GM19467 (cell line): ENCODE measurements at regions not wholly inside any gene's neighbourhood (a gene's known extent, or its start where the extent isn't known, plus 50 kb on each side); places are given as distances from the start of the nearest gene placed in this dataset.

Experiments used
- ATAC-seq: cut with Tn5 transposase; IDR thresholded peaks from one replicate; pipeline ENCODE4 v1.9.1; 2021; ENCODE audit warnings: mild to moderate bottlenecking, moderate library complexity; ENCODE audit not compliant: unreplicated experiment

DNA sequence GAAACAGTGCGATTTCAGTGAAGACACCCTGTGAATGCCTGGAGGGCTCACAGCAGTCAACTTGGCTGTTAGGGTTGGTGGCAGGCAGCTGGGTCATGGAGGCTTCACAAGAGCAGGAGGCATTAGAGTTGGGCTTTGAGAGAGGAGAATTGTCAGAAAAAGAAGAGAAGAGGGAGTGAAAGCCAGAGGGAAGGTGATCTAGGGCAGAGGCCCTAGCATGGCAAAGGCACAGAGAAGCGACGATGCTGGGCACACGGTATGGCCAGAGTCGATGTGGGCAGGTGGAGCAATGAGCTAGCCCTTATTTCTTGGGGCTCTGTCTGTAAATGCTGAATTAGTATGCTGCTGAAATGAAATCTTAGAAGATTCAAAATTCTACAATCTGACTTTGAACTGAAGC is 52.6 kb upstream of the OLFM4 start:
- no peak for ATAC-seq

DNA sequence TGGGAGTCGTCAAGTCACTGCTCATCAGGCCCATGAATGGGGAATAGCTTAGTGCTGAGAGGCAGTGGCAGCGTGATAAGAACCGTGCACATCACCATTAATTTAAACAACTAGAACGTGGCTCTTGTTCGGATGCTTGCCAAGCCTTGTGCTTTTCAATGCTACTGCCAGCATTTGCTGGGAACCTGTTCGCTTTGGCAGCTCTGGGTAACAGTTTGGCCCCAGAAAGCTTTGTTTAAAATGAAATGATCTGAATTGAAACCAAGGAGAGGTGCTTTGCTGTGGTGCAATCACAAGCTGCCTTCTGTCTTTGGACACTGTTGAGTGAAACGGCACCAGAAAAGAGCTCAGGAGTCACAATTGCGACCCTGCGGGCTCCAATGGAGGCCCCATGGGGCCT is 53.5 kb upstream of the OLFM4 start:
- ATAC-seq, result no peak

DNA sequence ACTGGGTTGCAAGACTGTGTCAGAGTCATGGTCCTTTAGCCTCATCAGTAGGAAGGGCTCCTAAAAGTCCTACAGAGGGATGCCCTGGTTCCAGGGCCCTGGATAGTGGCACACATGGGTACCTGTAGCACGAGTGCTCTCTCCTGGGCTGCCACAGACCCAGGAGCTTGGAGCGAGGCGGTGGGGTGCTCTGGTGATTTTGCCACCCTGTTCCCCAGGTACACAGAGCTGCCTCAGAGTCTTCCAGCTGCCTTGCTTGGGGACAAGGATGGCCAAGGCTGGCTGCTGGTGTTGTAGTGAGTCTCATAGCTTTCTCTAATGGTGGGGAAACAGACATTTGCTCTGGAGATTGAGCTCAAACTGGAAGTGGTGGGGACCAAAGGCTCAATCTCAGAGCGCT is 53.9 kb upstream of the OLFM4 start:
- ATAC-seq, result no peak

DNA sequence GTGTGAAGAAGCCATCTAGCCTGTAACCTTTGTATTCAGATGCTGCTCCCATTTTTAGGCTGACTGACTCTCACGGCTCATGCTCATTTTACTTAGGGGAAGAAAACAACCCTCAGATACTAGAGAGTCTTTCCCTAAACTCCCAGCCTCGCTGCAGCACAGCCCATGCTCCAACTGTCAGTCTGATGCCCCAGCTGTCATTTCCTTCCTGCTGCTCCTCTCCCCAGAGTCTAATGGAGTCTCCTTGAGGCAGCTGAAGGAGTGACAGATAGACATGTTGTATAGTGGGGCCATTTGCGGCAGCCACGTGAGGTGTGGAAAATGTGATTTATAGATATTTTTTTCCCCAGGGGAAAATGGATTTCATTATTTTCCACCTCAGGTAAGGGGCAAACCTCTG is 59.2 kb upstream of the OLFM4 start:
- no peak for ATAC-seq

DNA sequence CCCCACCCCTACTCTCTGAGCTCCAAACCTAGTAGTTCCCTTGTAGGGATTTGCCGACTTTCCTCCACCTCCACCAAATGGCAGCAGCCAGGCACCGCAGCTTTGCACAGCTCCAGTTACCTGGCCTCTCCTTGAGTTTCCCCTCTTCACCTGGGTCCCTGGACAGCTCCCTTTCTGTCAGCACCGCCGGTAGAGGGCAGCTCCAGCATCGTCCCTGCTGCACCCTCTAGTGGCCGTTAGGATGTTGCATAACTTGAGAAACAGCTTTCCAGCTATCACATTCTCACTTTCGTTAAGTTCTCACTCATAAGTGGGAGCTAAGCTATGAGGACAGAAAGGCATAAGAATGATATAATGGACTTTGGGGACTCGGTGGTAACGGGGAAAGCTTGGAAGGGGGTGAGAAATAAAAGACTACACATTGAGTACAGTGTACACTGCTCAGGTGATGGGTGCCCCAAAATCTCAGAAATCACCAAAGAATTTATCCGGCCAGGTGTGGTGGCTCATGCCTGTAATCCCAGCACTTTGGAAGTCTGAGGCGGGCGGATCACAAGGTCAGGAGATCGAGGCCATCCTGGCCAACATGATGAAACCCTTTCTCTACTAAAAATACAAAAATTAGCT is 60.4 kb upstream of the OLFM4 start:
- peak; percentile 99 for ATAC-seq

DNA sequence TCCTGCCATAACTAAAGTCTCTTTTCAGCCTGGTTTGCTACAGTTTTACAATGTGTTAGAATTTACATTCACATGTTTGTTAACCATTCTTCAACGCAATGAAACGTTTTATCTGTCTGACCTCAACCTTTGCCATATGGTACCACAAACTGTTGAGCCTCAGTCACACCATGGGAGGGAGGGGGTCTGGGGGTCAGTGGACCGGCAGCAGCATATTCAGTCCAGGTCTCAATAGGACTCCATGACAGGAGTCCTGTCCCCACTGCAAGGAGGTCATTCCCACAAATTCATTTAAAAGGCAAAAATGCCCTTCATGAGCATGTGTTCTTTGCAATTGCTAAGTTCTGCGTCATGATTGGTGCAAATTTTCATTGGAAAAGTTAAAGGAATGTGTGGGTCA is 66.6 kb upstream of the OLFM4 start:
- no peak for ATAC-seq

DNA sequence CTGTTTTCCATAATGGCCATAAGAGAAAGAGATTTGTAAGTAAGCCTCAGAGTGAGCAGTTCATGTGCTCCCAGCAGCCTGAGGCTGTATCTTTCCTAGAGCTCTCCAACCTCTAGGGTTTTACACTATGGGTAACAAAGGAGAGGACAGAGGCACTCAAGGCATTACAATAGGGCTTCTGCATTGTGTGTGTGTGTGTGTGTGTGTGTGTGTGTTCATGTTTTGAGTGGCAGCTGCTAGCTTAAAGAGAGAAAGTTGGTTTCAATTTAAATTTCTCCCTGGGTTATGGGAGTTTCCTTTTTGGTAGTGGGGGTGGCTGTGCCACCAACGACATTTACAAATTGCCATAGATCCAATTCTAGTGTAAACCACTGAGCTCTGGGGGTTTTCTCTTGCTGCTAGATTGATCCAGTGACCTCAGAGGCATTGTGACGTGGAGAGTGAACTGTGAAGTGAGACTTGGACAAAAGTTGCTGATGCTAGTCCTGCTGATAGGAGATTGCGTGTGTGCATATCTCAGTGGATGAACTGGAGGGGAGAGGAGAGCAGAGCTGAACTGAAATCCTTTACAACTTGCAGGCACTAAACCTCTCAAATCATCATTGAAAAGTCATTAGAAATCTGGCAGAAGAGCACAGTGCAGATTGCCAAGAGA is 67.2 kb upstream of the OLFM4 start:
- no peak for ATAC-seq

DNA sequence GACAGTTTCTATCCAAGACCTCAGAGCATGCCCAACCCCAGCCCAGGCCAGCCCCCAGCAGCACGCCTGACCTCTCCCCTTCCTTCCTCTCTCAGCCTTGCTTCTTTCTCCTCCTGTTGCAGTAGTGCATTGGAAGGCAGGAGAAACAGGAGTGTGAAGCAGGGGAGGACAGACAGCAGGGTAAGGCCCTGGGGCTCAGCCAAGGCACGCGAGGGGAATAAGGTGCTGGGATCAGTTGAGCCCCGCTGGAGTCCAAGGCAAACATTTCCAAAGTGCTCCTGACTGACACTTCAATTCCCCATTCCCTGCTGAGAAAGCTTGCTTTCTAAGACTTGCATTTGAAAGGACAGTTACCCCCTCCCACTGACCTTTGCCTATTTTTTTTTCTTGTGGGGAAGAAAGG is 73.1 kb upstream of the OLFM4 start:
- no peak for ATAC-seq

DNA sequence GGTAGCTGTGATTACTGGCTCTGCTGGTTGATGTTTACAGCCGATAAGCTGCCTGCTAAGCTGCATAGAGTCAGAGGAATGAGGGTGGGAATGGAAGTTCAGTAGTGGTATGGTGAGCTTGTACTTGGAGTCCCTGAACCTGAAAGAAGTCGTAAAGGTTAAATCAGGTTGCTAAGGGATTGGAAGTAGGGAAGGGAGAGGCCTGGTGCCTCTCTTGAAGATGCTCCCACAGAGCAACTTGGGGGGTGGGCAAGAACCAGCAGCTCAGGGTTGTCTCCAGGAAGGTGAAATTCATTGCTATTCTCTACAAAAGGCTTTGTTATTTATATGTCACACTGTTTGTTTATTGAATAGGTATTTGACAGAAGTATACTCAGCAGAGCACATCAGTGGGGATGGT is 73.8 kb upstream of the OLFM4 start:
- ATAC-seq, result no peak

DNA sequence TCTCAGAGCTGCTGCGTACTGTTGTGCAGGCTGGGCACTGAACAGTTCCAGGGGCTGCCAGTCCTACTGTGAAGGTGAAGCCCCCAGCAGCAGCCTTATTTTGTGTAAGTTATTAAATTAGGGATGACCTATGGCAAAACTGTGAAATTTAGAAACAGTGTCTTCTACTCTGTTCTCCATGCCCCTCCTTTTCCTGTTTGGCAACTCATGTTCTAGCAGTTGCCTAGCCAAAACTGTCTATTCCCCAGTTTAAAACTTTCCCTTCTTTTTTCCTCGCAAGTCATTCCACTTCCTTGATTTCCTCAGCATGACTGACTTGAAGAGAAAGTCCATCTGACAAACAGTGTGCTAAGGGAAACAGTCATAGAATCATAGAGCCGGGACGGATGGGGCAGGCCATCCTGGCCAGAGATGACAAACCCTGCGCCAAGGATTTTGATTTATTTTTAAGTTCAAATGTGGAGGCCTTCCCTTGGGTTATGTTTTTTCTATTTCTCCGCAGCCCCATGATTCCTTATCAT is 78.1 kb upstream of the OLFM4 start:
- no peak for ATAC-seq

DNA sequence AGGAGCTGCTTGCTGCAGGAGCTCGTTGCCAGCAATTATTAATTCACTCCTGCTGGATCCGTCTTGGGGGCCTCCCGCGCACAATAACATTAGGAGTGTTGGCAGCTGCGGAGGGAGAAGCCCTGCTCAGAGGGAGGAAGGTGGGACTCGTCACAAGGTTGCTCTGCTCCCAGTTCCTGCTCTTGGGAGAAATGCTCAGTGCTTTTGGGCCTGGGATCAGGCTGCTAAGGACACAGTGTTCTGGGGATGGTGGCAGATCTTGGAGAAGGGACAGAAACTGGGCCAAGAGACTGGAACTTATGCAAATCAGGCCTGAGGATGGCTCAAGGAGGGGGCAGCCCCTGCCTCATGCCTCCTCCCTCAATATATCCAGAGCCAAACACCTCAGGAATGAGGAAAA is 78.9 kb upstream of the OLFM4 start:
- no peak for ATAC-seq

DNA sequence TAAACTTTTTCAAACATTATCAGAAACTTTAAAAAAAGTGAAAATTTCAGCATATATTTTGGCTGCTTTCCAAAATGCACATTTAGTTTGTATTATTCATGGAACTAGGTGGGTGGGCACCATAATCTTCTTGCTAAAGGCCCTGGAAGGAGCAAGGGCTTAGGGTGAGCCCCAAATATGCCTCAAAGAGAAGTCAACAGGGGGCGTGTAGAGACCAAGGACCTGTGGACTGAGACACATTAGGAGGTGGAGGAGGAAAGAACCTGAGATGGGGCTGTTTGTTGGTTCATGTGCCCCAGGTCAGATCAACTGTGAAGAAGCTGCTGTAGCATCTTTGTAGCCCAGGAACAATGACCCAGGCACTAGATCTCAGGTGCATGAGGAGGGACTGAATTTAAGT is 79.6 kb upstream of the OLFM4 start:
- ATAC-seq, result no peak

DNA sequence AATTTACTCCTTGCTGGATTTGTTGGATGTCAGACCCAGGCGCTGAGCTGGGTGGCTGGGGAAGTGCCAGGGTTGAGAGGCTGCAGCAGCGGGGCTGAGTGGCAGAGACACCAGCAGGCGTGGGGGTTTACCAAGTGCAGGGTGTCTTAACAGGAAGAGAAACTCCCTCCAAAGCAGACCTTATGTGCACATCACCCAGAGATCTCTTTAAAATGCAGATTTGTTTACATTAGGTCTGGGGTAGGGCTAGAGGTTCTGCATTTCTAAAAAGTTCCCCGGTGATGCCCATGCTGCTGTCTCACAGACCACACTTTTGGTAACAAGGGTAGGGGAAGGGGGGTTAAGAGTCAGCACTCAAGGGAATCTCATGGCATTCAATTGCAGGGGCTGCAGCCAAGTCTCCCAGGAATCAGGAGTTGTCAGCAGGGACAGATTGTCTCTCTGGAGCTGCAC is 80.7 kb upstream of the OLFM4 start:
- no peak for ATAC-seq

DNA sequence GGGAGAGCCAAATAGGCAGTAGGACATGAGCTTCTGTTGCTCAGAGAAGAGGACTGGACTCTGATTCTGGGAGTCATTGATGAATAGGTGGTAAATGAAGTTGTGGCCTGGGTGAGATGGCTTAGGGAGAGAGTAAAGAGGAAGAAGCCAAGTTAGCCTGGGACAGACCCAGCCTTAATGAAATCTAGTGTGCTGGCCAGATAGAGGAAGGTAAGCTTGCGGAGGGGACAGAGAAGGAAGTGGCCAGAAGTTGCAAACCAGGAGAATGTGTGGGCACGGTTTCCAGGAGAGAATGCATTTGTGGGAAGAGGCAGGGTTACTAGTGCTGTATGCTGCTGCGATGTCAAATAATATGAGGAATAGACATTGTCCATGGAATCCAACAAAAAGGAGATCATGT is 83.3 kb upstream of the OLFM4 start:
- ATAC-seq, result no peak

DNA sequence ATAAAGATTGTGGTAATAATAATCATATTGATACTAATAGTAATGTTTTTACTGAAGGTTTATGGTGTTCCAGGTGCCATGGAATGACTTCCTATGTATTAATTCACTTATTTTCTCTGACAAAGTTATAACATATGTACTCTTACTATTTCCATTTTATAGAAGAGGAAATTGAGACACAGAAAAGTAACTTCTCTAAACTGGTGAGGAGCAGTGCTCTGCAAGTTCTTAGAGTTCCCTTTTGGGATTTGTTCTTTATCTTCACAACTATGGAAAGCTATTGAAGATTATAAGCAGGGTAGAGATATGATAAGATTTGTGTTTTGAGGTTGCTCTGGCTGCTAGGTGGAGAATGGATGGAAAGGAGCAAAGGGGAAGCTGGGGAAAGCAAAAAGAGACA is 83.9 kb upstream of the OLFM4 start:
- ATAC-seq, result no peak

DNA sequence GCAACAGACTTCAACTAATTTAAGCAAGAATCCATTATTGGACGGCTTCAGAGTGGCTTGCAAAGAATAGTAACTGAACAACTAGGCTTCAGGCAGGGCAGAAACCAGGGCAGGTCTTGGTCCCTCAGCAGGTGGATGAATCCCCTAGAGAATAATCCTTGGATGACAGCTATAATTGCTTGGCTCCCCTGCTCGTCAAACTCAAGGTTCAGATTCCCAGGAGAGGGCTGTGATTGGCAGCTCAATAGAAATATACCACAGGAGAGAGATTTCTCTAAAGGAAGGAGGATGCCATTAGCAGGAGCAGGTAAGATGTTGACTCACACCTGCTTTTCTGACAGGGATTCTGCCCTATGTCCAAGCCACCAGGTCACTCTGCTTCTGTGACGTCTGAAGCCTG is 89.6 kb upstream of the PCDH8 start:
- no peak for ATAC-seq

DNA sequence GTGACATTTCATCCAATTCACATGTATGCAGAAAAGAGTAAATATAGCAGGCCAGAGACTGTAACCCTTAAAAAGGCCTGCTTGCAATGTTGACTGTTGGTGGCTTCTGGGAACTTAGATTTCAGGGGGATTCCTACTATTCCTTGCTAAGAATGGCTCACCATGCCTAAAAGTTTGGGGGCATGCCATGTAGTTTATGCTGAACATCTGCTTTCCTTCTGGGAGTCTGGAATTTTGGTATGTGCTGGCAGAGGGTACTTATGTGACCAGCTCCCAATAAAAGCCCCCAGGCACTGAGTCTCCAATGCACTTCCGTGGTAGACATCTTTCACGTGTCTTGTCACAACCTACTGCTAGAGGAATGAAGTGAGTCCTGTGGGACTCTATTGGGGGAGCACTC is 88.4 kb upstream of the PCDH8 start:
- no peak for ATAC-seq

DNA sequence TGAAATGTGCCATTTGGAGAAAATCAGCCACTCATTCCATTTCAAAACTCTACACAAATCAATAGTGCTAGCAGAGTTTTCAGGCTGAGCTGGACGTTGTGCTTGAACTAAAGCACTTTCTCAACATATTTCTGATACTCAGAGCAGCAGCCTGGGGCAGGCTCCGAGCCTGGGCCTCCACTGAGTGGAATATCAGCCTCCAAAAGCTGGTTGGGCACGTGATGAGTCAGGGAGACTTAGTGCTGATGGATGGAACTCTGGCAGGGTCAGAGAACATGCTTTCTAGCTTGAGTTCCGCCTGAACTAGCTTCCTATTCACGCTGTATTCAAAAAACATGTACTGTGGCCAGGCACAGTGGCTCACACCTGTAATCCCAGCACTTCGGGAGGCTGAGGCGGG is 85.8 kb upstream of the PCDH8 start:
- no peak for ATAC-seq

DNA sequence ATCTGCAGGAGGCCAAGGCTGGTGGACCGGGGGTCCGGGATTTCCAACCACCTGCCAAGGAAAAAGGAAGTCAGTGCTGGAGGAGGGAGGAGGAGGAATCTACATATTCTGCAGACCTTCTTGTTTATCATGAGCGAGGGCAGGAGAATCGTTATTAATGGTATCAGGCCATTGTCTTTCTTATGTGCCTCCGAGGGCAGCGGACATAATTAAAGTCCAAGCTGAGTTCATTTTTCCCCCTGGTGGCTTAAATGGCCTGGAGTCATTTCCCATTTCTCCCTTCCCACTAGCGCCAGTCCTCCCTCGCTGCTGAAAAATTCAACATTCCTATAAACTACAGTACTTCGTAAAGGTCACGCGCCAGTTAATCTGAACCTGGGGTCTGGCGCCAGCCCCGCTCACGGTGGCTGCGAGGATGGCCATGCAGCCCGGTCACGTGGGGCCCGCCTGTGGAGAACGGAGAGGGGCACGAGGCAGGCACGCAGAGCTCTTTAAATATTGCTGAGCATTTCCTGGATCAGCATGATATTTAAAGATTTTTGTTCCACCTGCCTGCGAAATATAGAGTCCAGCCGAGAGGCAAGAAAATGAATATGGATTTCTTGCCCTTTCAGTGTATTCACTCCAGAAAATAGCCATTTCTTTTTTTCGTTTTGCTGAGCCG is 85.2 kb upstream of the PCDH8 start:
- no peak for ATAC-seq

DNA sequence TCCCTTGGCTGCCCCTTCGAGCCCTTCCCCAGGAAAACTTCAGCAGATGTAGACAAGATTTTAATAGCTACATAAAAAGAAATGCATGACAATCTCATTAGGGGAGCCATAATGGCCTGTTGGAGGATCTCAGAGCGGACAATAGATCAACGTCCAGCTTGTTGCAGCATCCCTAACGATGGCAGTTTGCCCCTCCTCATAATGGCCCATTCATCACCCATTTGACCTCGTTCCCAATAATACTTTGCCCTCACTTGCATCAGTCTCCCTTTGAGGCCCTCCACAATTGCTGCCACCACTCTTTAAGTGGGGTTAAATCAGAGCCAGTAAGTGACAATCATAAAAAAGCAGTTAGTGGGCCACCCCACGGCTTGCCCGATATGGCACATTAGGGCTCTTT is 84.7 kb upstream of the PCDH8 start:
- ATAC-seq, result no peak

DNA sequence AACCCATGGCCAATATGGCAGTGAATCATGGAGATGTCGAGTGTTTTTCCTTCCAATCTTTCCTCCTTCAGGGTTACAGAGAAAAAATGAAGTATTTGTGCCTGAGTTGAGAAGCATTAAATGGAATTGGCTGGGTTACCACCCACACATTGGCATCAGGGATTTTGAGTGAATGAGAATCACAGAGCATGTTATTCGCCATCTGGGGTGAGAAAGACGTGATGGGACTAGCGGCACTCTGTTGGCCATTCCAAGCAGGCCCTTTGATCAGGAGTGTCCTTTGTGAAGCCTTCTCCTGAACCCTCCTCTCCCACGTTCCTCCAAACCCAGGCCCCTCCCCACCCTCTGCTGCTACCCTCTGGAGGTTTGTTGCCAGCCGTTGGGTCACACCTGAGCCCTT is 84.2 kb upstream of the PCDH8 start:
- ATAC-seq, result no peak
